ENCODE measurements at regions not wholly inside any gene's neighbourhood (a gene's known extent, or its start where the extent isn't known, plus 50 kb on each side); places are given as distances from the start of the nearest gene placed in this dataset.

DNA sequence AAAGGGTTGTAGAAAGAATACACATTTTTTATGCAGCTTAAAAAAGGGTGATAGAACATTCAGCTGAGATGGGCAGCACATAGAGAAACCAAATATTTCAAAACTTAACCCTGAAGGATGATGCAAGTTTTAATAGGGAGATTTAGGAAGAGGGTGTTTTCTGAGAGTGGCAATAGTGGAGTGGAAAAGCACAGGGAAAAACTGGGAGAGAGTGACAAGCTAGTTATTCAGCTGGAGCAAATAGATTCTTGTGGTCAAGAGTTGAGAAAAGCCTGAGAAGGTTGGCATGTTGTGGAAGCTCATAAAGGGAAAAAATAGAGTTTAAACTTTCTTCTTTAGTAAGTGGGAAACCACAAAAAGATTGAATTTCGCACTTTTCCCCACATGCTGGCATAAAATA lies 359.6 kb upstream of the PITX2 start:
- no peaks in the 10 kb centered on the region for H3K9me3 ChIP-seq (replicated peaks)
- no peak overlapping the region for H3K4me3 ChIP-seq
- no peaks in the 10 kb centered on the region for H3K27me3 ChIP-seq (replicated peaks)
- no peak overlapping the region for H3K27ac ChIP-seq
- no peaks in the 10 kb centered on the region for H3K36me3 ChIP-seq
- no peak for DNase-seq (ENCODE audit: low read depth in 1 of 2, low spot score in 2 of 2)
- no peaks in the 10 kb centered on the region for H3K4me1 ChIP-seq (replicated peaks)

DNA sequence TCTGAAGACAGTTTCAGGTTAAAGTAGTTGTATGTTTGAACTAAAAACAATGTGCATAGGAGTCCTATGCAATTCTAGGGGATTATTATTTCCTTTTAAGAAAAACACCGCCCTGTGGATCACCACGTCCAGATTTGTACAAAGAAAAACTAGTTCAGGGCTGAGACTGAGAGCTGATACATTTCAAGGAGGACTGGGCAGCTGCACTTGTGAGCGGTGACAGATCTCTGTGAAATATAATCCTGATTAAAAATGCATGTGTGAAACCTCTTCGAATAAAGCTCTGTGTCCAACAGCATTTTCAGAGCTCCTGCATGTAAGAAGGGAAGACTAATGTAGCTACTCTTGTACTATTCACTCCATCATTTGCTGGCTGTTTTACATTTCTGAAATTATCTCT lies 365.8 kb upstream of the PITX2 start:
- DNase-seq (ENCODE audit: low read depth in 1 of 2, low spot score in 2 of 2), result no peak
- no peaks in the 10 kb centered on the region for H3K36me3 ChIP-seq
- no peaks in the 10 kb centered on the region for H3K9me3 ChIP-seq (replicated peaks)
- H3K4me1 ChIP-seq (replicated peaks), result no peaks in the 10 kb centered on the region
- H3K4me3 ChIP-seq, result no peak overlapping the region
- no peaks in the 10 kb centered on the region for H3K27me3 ChIP-seq (replicated peaks)
- H3K27ac ChIP-seq, result no peak overlapping the region

- no peaks in the 10 kb centered on the region for H3K36me3 ChIP-seq
- no peaks in the 10 kb centered on the region for H3K4me1 ChIP-seq (replicated peaks)
- DNase-seq (ENCODE audit: low read depth in 1 of 2, low spot score in 2 of 2), result no peak
Observed at GRCh38 chr4:110989125-110989524, 366.2 kb upstream of the PITX2 start.

DNA sequence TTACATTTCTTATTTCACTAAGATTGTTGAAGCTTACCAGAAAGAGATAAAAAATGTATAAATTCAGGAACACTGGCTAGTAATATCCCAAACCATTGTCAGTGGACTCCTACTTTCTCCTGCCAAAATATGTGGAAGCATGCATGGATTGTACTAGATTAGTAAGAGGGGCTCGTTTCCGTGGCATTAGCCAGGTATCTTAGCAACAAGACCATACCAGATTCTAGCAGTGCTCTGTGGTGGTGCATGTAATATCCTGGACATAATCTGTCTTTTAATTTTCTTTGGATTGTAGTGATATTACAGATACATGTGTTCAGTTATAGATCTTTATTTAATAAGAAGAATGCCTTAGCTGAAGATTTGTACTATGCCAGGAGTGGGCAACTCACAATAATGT lies 371.9 kb upstream of the PITX2 start:
- no peak overlapping the region for H3K4me3 ChIP-seq
- H3K4me1 ChIP-seq (replicated peaks), result no peaks in the 10 kb centered on the region
- DNase-seq (ENCODE audit: low read depth in 1 of 2, low spot score in 2 of 2), result no peak
- no peaks in the 10 kb centered on the region for H3K27me3 ChIP-seq (replicated peaks)
- H3K36me3 ChIP-seq, result no peaks in the 10 kb centered on the region
- H3K27ac ChIP-seq, result no peak overlapping the region
- no peaks in the 10 kb centered on the region for H3K9me3 ChIP-seq (replicated peaks)

More at GRCh38 chr4:110989125-110989524, 366.2 kb upstream of the PITX2 start:
- H3K27me3 ChIP-seq (replicated peaks), result no peaks in the 10 kb centered on the region
- no peak overlapping the region for H3K27ac ChIP-seq
- no peaks in the 10 kb centered on the region for H3K9me3 ChIP-seq (replicated peaks)
- no peak overlapping the region for H3K4me3 ChIP-seq

DNA sequence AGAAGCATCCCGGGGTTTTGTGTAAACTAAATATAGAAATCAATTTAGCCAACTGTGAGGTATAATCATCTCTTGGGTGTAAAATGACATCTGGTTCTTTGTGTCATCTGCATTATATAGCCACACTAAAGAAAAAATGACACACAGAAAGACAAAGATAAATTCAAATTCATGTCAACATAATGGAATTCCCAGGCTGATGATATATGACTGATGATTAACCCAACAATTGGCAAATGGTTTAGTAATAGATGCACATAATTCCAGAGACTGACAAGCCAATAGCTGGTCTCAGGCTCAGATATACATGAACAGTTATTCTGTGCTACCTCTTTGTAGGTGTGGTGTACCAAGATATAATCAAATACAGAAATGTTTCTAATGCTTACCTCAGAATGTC lies 375.4 kb upstream of the PITX2 start:
- Histone ChIP-seq H3K4me1 (replicated peaks) (no peaks in the 10 kb centered on the region), H3K27ac (no peak overlapping the region), H3K9me3 (replicated peaks) (no peaks in the 10 kb centered on the region), H3K36me3 (no peaks in the 10 kb centered on the region), H3K27me3 (replicated peaks) (no peaks in the 10 kb centered on the region), H3K4me3 (no peak overlapping the region)
- DNase-seq (ENCODE audit: low read depth in 1 of 2, low spot score in 2 of 2), result no peak

DNA sequence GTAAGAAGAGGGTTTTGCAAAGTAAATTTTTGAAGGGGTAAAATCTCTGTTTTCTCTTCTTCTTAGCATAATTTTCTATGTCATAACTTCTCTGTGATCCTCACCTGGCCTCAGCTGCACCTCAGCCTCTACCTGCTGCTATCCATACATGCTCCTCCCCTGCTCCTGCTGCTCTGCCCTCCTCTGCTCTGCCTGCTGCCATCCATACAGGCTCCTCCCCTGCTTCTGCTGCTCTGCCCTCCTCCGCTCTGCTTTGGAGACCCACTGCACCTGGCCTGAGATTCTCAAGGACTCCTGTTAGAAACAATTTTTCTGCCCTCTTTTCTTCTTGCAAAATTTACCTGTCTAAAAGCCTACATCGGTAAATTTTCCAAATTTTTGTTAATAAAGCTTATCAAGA lies 388.6 kb upstream of the PITX2 start:
- Histone ChIP-seq H3K4me3 (no peak overlapping the region), H3K4me1 (replicated peaks) (peaks cover 7% of the 10 kb centered on the region), H3K36me3 (no peaks in the 10 kb centered on the region), H3K27me3 (replicated peaks) (no peaks in the 10 kb centered on the region), H3K9me3 (replicated peaks) (no peaks in the 10 kb centered on the region), H3K27ac (no peak overlapping the region)
- DNase-seq (ENCODE audit: low read depth in 1 of 2, low spot score in 2 of 2), result no peak

DNA sequence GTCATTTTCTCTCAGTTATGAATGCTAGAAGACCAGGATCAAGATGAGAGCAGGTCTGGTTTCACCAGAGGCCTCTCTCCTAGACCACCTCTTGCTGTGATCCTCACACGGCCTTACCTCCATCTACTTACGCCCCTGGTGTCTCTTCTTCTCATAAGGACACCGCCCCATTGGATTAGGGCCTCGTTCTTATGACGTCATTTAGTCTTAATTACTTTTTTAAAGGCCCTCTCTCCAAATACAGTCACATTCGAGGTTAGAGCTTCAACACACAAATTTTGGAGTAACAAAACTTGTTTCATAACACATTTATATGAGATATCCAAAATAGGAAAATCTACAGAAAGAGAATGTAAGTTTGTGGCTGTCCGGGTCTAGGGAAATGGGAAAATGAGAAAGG lies 391.0 kb upstream of the PITX2 start:
- Histone ChIP-seq H3K27me3 (replicated peaks) (no peaks in the 10 kb centered on the region), H3K4me3 (no peak overlapping the region)
- DNase-seq (ENCODE audit: low read depth in 1 of 2, low spot score in 2 of 2), result no peak

GRCh38 chr4:111014537-111014936 lies 391.7 kb upstream of the PITX2 start:
- DNase-seq (ENCODE audit: low read depth in 1 of 2, low spot score in 2 of 2), result no peak
- H3K9me3 ChIP-seq (replicated peaks), result no peaks in the 10 kb centered on the region
- H3K27me3 ChIP-seq (replicated peaks), result no peaks in the 10 kb centered on the region
- H3K27ac ChIP-seq, result no peak overlapping the region
- H3K4me3 ChIP-seq, result no peak overlapping the region
- peaks cover 28% of the 10 kb centered on the region for H3K4me1 ChIP-seq (replicated peaks)
- no peaks in the 10 kb centered on the region for H3K36me3 ChIP-seq

More for the DNA sequence above, 391.0 kb upstream of the PITX2 start:
- H3K4me1 ChIP-seq (replicated peaks), result peaks cover 28% of the 10 kb centered on the region
- H3K9me3 ChIP-seq (replicated peaks), result no peaks in the 10 kb centered on the region
- no peak overlapping the region for H3K27ac ChIP-seq
- no peaks in the 10 kb centered on the region for H3K36me3 ChIP-seq

DNA sequence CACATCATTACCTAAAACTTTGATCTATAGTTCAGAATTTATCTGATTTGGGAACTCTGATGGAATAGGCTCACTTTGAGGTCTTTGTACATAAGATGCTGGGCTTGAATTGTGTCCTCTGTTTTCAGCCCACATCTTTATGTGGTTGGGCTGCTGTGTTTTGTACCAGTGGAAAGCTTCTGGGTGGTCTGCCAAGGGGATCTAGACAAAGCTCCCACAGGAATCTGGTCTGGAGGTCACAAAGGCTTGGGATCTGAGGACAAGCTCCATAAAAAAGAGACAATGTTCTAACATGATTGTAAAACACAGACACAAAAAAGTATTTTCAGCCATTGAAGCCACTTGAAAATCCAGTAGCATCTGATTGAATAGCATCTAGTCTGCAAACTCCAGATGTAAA lies 393.5 kb upstream of the PITX2 start:
- Histone ChIP-seq H3K9me3 (replicated peaks) (no peaks in the 10 kb centered on the region), H3K4me3 (no peak overlapping the region), H3K36me3 (no peaks in the 10 kb centered on the region), H3K27me3 (replicated peaks) (no peaks in the 10 kb centered on the region), H3K4me1 (replicated peaks) (peaks cover 28% of the 10 kb centered on the region), H3K27ac (no peak overlapping the region)
- DNase-seq (ENCODE audit: low read depth in 1 of 2, low spot score in 2 of 2), result peak; percentile 59 to 62

- Histone ChIP-seq H3K9me3 (replicated peaks) (no peaks in the 10 kb centered on the region), H3K4me1 (replicated peaks) (peaks cover 28% of the 10 kb centered on the region), H3K27me3 (replicated peaks) (no peaks in the 10 kb centered on the region), H3K4me3 (no peak overlapping the region), H3K27ac (no peak overlapping the region), H3K36me3 (no peaks in the 10 kb centered on the region)
- peak in 1 of 2 experiments; percentile 42 for DNase-seq (ENCODE audit: low read depth in 1 of 2, low spot score in 2 of 2)
Observed at GRCh38 chr4:111018216-111018615, 395.3 kb upstream of the PITX2 start.

DNA sequence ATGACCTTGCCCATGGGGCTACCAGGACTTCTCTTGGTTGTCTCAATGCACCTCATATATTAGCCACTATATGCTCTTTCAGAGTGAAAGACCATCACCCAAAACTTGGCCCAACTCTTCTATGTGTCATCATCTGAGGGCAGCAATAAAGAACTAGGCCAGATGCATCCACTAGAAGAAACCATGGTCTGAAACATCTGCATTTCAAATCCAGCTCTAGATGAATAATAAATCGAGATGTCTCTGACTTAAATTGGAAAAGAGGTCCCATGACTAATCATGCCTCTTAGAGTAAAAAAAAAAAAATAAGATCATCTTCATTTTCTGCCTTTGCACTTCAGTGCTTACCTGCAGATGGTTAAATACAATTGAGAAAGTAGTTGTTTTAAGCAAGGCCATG lies 397.6 kb upstream of the PITX2 start:
- no peak overlapping the region for H3K27ac ChIP-seq
- no peaks in the 10 kb centered on the region for H3K9me3 ChIP-seq (replicated peaks)
- peaks cover 28% of the 10 kb centered on the region for H3K4me1 ChIP-seq (replicated peaks)
- no peak for DNase-seq (ENCODE audit: low read depth in 1 of 2, low spot score in 2 of 2)
- no peaks in the 10 kb centered on the region for H3K36me3 ChIP-seq
- no peak overlapping the region for H3K4me3 ChIP-seq
- no peaks in the 10 kb centered on the region for H3K27me3 ChIP-seq (replicated peaks)

- no peak for DNase-seq (ENCODE audit: low read depth in 1 of 2, low spot score in 2 of 2)
- H3K27me3 ChIP-seq (replicated peaks), result no peaks in the 10 kb centered on the region
- H3K36me3 ChIP-seq, result no peaks in the 10 kb centered on the region
- H3K9me3 ChIP-seq (replicated peaks), result no peaks in the 10 kb centered on the region
- H3K27ac ChIP-seq, result no peak overlapping the region
- peaks cover 26% of the 10 kb centered on the region for H3K4me1 ChIP-seq (replicated peaks)
- H3K4me3 ChIP-seq, result no peak overlapping the region
Observed at GRCh38 chr4:111020961-111021360, 398.1 kb upstream of the PITX2 start.

DNA sequence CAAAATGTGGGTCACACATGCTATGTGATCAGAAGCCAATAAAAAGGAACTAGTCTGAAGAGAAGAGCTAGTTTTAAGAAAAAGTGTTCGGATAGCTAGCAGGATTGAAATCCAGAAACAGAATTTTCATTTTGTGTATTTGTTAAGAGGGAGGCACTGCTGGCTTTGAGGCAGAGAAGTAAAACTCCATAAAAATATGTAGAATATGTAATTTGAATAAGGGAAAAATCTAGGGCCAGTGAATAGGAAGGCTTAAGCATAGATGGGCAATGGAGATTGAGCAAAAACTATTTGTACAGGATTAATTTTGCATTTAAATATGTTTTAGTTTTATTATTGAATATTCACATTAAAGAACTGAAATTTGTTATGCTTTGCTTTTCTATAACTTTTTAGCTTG lies 399.9 kb upstream of the PITX2 start:
- H3K27ac ChIP-seq, result no peak overlapping the region
- H3K4me1 ChIP-seq (replicated peaks), result peaks cover 25% of the 10 kb centered on the region
- no peaks in the 10 kb centered on the region for H3K27me3 ChIP-seq (replicated peaks)
- no peaks in the 10 kb centered on the region for H3K36me3 ChIP-seq
- no peak overlapping the region for H3K4me3 ChIP-seq
- H3K9me3 ChIP-seq (replicated peaks), result no peaks in the 10 kb centered on the region
- no peak for DNase-seq (ENCODE audit: low read depth in 1 of 2, low spot score in 2 of 2)

- H3K9me3 ChIP-seq (replicated peaks), result no peaks in the 10 kb centered on the region
- no peaks in the 10 kb centered on the region for H3K36me3 ChIP-seq
- H3K27ac ChIP-seq, result peak overlapping the region; percentile 46
- no peak overlapping the region for H3K4me3 ChIP-seq
- H3K4me1 ChIP-seq (replicated peaks), result peaks cover 27% of the 10 kb centered on the region
- peak; percentile 35 to 75 for DNase-seq (ENCODE audit: low read depth in 1 of 2, low spot score in 2 of 2)
- H3K27me3 ChIP-seq (replicated peaks), result no peaks in the 10 kb centered on the region
Observed at GRCh38 chr4:111027526-111027925, 404.6 kb upstream of the PITX2 start.

DNA sequence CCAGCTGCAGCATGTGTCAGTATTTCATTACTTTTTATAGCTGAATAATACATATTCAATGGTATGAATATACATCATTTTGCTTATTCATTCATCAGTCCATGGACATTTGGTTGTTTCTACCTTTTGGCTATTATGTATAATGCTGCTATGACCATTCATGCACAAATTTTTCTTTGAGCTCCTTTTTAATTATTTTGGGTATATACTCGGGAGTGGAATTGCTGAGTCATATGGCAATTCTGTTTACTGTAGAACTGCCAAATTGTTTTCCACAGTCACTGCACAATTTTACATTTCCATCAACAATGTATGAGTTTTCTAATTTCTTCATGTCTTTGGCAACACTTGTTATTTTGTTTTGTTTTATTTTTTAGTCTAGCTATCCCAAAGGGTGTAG lies 405.9 kb upstream of the PITX2 start:
- peak overlapping the region; percentile 24; the same call in 1 of the 2 replicates for H3K27ac ChIP-seq
- no peaks in the 10 kb centered on the region for H3K36me3 ChIP-seq
- no peak for DNase-seq (ENCODE audit: low read depth in 1 of 2, low spot score in 2 of 2)
- no peak overlapping the region for H3K4me3 ChIP-seq
- H3K9me3 ChIP-seq (replicated peaks), result no peaks in the 10 kb centered on the region
- peaks cover 27% of the 10 kb centered on the region for H3K4me1 ChIP-seq (replicated peaks)
- no peaks in the 10 kb centered on the region for H3K27me3 ChIP-seq (replicated peaks)
